ENCODE measurements at regions not wholly inside any gene's neighbourhood (a gene's known extent, or its start where the extent isn't known, plus 50 kb on each side); places are given as distances from the start of the nearest gene placed in this dataset.

DNA sequence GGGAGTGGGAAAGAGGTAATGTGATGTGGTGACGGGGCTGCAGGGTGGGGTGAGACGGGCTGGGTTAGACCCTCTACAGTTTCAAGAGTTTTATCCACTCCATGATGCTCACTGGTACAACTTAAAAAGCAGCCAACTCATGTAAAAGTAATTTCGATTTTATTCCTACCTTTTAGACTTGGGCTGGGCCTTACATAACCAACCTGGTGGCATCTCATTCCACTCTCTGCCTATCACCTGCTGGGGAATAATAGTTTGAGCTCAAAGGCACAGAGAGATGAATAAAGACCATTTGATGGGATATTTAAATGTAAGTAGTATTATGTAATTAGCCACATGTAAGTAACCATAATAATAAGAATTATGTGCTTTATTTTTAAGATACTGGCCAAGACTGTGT lies 366.0 kb upstream of the RNF32 start:
- no peak for DNase-seq

DNA sequence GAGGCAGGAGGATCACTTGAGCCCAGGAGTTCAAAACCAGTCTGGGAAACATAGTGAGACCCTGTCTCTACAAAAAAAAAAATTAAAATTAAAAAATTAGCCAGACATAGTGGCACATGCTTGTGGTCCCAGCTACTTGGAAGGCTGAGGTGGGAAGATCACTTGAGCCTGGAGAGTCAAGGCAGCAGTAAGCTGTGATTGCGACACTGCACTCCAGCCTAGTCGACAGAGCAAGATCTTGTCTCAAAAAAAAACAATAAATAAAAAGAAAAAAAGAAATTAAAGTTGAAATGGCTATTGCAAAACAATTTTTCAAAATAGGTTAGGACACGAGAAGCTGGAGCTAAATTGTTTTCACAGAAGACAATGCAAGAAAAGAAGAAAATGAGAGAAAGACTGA lies 379.0 kb upstream of the RNF32 start:
- DNase-seq, result no peak

DNA sequence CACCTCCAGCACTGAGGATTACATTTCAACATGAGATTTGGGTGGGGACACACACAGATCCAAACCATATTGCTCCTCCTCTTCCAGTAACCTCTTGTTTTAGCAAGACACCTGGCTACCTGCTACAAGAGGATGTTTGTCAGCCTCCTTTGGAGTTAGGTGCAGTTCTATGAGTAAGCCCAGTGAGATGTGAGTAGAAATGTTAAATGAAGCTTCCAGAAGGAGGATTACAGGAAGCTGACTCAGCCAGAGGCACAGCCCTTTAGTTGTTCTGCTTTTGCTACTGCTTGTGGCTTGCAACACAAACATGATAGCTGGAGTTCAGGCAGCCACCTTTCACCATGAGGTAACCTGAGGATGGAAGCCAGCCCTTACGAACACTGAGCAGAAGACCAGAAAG lies 382.7 kb upstream of the RNF32 start:
- no peak for DNase-seq

DNA sequence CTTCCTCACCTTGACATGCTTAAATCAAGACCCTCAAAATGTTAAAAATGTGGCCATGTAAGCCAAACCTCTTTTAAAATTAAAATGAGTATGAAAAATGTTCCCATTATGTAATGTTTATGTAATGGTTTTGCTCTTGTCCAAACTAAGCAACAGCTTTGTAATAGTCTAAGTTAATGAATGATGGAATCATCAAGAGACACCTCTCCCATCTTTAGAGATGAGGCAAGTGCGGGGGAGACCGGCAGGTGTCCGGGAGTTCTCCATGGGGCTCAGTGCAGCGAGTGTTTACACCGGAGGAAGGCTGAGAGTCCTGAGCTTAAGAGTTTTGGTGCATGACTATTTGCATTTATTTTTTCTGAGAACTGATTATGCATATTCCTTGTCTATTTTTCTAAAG lies 384.9 kb upstream of the RNF32 start:
- DNase-seq, result no peak

DNA sequence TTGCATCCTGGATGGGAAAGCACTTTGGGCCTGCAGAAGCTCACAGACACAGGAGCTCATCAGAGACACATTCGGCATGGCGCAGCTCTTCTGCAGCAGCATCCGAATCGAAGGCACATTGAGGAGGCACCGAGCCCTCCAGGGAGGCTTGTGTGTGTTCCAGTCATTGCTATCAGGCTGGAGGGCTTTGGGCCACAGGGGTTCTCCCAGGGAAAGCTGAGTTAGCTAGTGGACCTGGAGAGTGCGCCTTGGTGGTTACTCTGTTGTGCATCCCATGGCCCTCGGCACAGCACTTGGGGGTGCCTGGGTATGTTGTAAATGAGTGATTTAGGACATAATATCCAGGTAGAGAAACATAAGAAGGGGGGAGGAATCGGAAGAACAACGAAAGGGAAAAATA lies 388.7 kb upstream of the RNF32 start:
- DNase-seq, result no peak

DNA sequence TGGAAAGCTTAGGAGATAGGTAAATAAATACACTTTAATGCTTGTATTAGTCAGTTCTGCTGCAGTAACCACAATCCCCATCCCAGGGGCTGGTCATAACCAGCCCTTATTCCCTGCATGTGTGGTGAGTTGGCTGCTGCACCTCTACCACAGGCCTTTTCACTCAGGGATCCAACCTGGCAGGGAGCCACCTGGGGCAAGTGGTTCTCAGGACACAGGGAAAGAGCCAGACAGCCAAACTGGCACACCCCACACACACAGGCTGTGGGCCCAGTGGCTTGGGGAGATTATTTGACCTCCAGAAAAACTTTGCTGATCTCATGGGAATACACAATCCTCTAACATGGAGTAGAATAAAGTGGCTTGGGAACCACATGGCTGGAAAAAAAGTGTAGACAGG lies 400.0 kb upstream of the RNF32 start:
- DNase-seq, result no peak

DNA sequence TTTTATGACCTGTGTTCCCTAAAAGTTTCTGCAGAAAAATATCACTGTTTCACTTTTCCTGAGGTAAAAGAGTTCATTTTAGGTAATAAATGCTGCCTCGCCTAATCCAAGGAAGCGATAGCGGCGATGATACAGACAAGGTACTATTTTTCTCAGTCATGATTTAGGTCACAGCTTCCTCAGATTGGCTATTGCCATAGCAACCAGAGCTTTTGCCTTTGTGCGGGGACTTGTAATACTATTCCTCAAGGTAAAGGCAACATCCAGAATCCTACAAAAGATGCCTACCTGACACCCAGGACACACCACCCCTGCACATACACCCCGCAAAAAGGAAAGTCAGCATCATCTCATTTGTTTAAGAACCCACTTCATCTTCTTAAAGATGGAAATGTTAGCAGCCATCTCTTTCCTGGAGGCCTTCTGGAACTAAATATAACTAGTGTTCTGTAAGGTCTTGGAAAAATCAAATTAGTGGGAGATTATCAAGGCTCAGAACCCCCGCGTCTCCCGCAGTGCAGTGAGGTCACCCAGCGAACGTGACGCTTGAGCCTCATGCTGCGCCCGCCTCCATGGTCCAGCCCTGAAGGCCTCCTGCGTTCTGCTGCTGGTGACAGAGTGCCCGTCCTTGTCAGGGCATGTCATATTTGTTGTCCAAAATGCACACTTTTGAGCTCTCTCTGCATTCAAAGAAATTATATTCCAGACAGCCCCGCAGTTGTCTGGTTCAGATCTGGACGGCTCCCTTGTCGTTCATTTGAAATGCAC lies 402.0 kb upstream of the RNF32 start:
- no peak for DNase-seq

DNA sequence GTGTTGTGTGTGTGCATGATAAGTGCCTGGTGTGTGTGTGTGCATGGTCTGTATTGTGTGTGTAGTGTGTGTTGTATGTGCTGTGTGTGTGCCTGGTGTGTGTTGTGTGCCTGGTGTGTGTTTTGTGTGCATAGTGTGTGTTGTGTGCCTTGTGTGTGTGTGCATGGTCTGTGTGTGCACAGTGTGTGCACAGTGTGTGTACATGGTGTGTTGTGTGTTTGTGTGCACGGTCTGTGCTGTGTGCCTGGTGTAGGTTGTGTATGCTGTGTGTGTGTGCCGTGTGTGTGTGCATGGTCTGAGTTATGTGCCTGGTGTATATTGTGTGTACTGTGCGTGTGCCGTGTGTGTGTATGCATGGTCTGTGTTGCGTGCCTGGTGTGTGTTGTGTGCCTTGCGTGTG lies 403.0 kb upstream of the RNF32 start:
- DNase-seq, result no peak

DNA sequence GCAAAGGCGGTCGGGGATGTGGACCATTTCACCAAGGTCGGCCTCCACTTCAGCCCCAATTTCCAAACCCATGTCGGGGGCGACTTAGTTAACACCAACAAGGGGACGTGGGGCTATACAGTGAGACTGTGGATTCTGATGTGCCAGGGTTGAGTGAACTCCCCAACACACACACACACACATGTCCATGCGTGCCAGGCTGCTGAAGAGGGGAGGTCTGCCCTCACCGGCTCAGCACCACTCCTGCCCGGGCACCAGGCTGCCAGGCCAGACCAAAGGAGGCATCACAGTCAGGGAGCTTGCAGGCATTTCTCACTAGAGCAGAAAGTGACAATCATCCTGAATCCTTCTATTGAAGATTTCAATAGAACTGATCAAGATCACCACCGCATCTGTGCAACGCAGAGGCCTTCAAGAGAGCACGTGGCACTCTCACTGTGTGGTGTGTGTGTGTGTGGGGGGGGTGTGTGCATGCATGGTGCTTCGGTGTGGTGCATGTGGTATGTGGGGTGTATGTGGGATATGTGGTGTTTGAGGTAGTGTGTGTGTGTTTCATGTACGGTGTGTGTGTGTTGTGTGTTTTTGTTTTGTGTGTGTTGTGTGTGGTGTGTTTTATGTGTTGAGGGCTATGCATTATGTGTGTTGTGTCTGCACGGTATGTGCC lies 403.5 kb upstream of the RNF32 start:
- no peak for DNase-seq

DNA sequence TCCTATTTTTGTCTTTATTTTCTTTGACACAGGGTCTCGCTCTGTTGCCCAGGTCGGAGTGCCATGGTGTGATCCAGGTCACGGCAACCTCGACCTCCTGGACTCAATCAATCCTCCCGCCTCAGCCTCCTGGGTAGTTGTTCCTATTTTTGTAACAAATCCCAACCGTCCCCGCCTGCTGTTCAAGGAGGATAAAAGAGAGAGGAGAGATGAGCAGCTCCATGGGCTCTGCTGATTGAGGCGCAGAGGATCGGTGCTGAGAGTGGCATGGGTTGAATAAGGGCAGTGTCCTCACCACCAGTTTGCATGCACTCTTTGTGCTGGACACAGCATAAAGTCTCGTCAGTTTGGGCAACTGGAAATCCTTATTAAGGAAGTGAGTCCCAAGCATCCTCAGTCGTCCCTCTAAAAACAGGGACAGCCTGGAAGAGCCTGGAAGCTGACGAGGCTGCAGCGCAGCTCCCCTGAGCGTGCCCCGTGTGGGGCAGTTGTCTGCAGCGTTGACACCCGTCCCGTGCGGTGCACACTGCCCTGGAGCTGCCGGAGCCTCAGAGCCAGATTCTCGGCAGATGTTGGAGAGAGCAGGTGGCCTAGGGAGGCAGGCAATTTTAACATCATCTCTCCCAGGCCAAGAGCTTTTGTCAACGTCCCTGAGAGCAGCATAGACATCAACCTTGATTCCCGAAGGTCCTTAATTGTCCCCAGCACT lies 404.2 kb upstream of the RNF32 start:
- no peak for DNase-seq

DNA sequence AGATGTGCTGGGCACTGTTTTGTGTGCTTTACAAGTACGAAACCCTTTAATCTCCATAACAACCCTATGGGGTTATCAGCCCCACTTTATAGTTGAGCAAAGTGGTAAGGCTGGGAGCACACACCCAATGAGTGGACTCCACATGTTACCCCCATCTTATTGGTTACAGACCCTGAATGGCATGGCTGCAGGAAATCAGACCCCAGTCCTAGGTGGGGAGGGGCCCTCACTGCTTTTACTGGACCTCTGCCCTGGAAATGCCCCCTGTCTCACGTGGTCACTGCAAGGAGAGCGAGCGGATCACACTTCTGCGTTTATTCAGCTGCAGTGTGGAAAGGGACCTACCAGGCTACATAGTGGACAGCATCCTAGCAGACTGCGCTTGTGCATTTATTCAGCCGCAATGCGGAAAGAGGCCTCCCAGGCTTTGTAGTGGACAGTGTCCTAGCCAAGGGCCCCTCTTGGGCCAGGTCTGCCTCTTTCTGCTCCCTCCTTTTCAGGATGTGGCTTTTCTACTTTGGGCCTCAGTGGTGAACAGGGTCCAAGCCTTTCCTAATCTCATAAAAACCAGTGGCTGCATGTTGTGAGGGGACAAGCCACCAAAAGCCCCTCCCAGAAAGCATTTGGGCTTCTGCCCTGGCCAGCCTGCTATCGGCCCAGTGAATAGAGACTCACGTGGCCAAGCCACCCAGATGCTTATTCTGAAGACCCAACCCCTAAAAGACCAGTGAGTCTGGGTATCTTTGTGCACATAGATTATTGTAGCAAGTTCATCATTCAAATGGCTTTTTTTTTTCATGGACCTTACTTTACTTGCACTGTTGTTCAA lies 405.7 kb upstream of the RNF32 start:
- no peak for DNase-seq

DNA sequence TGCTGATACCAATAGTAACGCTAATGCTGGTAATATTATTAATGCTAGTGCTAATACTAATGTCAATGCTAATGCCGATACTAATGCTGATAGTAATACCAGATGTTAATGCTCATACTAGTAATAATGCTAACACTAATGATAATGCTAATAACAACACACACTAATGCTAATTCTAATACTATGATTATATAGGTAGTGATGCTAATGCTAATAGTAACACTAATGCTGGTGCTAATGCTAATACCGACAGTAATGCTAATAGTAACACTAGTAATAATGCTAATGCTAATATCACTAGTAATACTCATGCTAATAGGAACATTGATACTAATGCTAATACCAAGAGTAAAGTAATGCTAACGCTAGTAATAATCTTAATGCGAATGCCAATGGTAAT lies 406.4 kb upstream of the RNF32 start:
- DNase-seq, result no peak

DNA sequence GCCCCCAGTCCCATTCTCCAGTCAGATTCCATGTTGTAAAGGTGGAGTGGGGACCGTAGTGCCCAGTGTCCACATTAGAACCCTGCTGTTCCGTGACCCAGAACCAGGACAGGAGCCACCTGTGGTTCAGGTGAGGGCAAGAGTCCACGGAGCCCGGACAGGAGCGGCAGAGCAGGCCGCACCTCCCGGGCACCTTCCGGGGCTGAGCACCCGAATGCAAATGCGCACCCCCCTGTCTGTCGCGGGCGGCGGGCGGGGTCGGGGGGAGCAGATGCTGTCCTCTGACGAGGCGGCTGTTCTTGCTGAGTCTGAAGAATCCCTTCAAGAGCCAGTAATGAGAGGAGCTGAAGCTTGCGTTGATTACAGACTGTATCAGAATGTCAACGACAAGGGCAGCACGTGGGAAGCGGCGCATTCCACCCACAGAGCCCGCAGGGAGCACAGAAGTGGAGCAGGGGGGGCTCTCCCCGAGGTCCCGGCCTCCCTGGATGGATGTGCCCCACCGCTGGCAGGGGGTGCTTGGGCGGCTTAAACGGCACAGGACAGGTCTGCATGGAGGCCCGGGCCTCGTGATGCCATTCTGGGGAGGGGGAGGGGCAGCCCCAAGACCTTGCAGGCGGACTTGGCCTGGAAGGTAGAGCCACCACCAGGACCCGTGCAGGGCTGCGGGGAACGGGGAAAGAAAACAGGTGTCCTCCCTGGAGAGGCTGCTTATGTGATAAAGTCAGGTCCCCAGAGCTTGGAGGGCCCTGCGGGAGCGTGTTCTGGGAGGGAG lies 407.5 kb upstream of the RNF32 start:
- DNase-seq, result no peak

DNA sequence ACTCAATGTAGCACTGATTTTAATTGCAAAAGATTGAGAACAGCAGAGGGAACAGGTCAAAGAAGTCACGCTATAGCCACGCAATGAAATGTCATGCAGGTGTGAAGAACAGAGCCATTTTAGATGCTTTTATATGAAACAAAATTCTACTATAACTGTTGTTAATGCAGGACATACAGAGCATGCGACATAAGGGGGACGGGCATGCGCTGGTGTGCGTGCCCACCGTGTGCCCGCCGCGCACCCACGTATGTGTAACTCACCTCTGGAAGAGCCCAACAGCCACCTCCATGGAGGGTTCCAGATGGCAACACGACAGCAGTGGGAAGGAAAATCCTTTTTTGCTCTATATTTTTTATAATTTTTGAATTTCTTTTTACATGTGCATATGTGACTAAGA lies 410.0 kb upstream of the RNF32 start:
- no peak for DNase-seq

DNA sequence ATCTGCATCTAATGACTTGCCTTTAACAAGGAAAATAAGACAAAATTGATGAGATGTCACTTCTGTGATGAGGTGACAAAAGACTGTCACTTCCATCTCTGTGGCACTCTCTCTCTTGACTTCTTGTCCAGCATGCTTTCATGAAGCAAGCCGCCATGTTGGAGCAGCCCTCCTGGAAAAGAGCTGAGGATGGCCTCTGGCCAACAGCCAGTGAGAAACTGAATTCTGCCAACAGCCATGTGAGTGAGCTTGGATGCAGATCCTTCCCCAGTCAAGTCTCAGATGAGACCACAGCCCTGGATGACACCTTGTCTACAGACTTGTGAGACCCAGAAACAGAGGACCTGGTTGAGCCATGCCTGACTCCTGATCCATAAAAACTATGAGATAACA lies 412.6 kb upstream of the SHH start:
- DNase-seq, result no peak

DNA sequence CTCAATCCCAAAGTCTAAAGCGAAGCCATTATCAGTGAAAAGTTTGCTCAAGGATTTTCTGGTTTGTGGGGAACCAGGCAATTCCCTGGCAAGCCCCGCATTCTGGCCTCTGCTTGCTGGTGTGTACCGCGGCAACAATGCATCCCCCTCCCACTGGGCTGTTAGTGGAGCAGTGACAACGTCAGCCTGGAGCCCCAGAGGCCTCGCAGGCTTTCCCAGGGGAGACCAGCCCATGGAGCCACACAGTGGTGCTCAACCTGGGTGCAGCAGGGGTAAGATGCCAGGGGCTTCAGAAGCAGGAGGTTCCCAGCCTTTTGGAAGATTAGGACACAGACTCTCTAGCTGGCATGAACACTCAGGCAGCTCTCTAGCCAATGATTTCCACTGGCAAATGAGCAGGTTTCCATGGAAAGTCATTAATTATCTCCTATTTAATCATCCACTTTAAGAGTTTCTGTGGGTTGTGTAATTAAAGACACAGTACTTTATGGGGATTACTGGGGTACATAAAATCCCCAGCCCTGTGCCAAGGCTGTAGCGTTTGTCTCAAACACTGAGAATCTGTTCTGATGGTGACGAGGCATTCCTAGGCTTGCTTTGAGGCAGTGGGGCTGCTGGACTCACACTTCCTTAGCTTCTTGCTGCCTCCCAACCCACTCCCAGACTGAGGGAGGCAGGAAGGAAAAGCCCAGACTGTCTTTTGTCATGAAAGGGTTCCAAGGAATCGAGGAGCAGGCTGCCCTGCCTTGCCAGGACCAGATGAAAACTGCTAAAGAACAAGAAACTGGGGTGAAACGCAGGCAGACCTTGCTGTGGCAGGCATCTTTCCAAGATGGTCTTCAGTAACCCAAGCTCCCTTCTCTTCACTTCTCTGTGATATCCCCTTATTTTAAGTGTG lies 411.9 kb upstream of the SHH start:
- no peak for DNase-seq

DNA sequence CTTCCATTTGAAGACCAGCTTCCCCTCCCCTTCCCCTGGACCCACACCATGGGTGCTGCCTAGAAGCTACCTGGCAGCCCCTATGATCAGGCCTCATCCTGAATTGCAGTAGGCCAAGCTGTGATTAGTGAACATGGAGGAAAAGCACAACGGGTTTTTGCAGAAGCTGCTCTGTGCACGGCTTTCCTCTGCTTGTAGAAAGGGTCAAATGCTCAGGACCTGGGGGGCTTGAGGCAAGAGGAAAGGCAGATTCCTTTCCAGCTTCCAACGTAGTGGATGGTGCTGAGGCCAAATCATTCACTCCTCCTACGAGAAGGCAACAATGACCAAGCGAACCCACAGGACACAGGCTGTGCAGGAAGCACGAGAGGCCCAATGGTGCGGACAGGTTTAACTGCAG lies 410.3 kb upstream of the SHH start:
- DNase-seq, result no peak

DNA sequence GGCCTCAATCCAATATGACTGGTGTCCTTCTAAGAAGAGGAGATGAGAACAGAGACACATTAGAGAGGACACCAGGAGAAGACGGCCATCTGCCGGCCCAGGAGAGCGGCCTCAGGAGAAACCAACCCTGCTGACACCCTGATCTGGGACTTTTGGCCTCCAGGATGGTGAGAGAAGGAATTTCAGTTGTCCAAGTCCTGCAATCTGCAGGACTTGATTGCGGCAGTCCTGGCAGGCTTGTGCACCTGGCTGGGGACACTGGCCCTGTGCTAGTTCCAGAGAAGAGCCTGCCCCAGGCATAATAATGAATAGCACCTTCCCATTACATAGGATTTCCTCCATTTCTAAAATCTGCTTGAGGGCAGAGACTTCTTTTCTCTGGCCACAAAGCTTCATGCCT lies 409.9 kb upstream of the SHH start:
- DNase-seq, result no peak

DNA sequence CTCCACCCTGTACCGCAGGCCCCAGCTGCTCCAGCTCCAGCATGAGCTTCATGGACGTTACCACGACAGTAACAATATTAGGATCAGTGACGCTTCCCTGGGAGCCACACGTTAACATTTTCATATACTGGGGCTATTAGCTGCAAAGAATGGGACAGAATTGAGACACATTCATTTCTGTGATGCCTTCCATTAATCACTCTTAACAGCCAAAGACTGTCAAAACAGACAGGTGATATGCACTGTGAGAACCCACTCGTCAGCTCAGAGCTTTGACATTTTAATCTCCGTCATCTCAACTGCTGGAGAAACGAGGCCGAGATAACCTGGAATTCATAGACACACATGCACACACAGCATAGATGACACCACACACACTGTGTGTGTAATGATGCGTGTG lies 408.4 kb upstream of the SHH start:
- DNase-seq, result no peak

DNA sequence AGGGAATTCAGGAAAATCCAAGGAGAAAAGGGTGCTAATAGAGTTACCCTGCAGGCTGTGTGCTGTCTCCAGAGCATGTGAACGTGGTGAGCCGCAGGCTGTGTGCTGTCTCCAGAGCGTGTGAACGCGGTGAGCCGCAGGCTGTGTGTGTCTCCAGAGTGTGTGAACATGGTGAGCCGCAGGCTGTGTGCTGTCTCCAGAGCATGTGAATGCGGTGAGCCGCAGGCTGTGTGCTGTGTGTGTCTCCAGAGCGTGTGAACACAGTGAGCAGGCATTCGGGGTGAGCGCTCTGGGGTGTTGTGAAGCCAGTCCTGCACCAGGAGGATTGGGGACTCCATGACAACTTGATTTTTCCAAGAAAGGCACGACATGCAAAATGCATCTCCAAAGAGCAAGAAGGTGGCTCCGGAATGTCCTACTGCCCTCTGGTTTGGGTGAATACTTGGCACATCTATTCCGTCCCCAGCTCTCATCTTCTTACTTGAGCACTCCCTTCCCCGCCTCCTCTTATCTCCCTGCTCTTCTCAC lies 407.9 kb upstream of the SHH start:
- DNase-seq, result no peak

Data from stimulated activated CD4-positive, alpha-beta T cell treated with anti-CD3 and anti-CD28 coated beads, Interleukin-15, amount 100 ng/mL, for 24 hours (primary cell).